WERI-Rb-1 (cell line): ENCODE measurements at regions not wholly inside any gene's neighbourhood (a gene's known extent, or its start where the extent isn't known, plus 50 kb on each side); places are given as distances from the start of the nearest gene placed in this dataset.

Experiments
- DNase-seq: peaks from one replicate; pipeline ENCODE4 v3.0.0-alpha.2; 2020
- H3K27ac ChIP-seq: fragments of 250-450 bp; sonication (Bioruptor Pico); 2 replicates; pipeline ENCODE4 v1.5.1; 2020; ENCODE audit warnings: mild to moderate bottlenecking, moderate library complexity
- H3K27me3 ChIP-seq: fragments of 250-450 bp; sonication (Bioruptor Pico); 2 replicates; pipeline ENCODE4 v1.5.1; 2021; ENCODE audit warnings: mild to moderate bottlenecking, low read depth, moderate library complexity; ENCODE audit not compliant: insufficient read depth, severe bottlenecking
- H3K36me3 ChIP-seq: fragments of 250-450 bp; sonication (Bioruptor Pico); 2 replicates; pipeline ENCODE4 v1.5.1; 2020; ENCODE audit warnings: mild to moderate bottlenecking, moderate library complexity
- H3K4me3 ChIP-seq: 2 replicates; pipeline ENCODE4 v1.5.1; 2011; ENCODE audit warnings: low read depth, mild to moderate bottlenecking, control low read depth, low read length
- H3K9me3 ChIP-seq: fragments of 250-450 bp; sonication (Bioruptor Pico); 2 replicates; pipeline ENCODE4 v1.5.1; 2021; ENCODE audit warnings: mild to moderate bottlenecking, moderate library complexity; ENCODE audit not compliant: severe bottlenecking
- CTCF ChIP-seq: IDR thresholded peaks from 2 replicates; pipeline ENCODE4 v1.5.1; 2011; ENCODE audit warnings: low read depth, mild to moderate bottlenecking, control low read depth, inconsistent platforms, low read length

DNA sequence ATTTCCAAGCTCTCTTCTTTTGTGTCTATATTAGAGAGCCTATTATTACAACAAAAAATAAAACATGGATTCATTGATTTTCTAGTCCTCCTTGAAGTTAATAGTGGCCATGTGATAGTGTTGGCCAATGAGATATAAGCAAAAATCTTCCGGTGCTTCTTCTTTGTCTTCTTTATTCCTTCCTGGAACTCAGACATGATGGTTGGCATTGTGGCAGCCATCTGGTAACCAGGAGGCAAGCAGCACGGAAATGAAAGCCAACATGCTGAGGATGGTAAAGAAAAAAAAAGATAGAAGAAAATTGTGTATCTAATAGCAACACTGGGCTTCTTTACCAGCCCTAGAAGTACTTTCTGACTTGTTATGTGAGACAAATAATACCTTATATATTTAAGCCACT lies 50.8 kb upstream of the SEL1L start:
- no peak for TF ChIP-seq CTCF
- no peaks in the 10 kb centered on the region for H3K27me3 ChIP-seq
- DNase-seq, result no peak
- no peaks in the 10 kb centered on the region for H3K36me3 ChIP-seq
- no peak overlapping the region for H3K4me3 ChIP-seq
- no peak overlapping the region for H3K27ac ChIP-seq
- no peaks in the 10 kb centered on the region for H3K9me3 ChIP-seq

- TF ChIP-seq CTCF, result no peak
- no peak overlapping the region for H3K4me3 ChIP-seq
- H3K9me3 ChIP-seq, result no peaks in the 10 kb centered on the region
- H3K36me3 ChIP-seq, result no peaks in the 10 kb centered on the region
- no peak overlapping the region for H3K27ac ChIP-seq
- DNase-seq, result no peak
- no peaks in the 10 kb centered on the region for H3K27me3 ChIP-seq
Measured at GRCh38 chr14:81589381-81590065, 55.9 kb upstream of the SEL1L start.

DNA sequence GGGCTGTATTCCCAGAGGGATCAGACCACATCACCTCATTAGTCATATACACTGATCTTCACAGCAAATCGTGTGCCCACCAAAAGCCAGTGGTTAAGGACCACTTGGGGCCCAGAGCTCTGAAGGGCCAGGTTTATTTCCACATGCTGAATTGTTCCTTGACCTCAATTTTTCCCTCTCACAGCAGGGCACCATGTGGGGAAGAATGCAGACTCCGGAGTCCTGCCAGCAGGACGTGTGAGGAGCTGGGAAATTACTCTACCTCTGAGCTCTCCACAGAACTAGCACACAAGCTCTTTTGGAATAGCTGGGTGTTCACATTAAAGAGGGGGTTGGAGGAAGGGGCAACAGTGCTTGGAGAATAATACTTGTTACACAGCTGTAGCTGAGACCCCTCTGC lies 57.6 kb upstream of the SEL1L start:
- Histone ChIP-seq H3K9me3 (no peaks in the 10 kb centered on the region), H3K27me3 (no peaks in the 10 kb centered on the region), H3K4me3 (no peak overlapping the region)

DNA sequence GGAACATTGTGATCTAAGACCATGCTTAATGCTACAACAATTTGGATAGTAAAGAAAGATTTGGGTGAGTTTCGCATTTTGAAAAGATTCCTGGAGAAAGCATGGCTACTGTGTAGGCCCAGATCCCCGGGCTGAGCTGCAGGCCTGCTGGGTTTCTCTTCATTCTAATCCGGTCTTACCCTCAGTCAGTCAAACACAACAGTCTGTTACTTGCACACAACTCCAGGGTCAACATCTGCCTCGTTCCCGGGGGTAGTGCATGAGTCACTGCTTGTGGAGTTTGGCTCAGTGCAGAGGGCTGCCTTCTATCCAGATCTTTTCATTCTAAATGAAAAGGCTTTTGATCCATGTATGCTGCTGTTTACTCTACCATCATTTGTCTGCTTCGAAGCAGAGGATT lies 60.4 kb upstream of the SEL1L start:
- no peaks in the 10 kb centered on the region for H3K27me3 ChIP-seq
- H3K9me3 ChIP-seq, result no peaks in the 10 kb centered on the region
- peak overlapping the region; percentile 29; the same call in 1 of the 2 replicates for H3K27ac ChIP-seq
- no peak overlapping the region for H3K4me3 ChIP-seq
- no peak for TF ChIP-seq CTCF
- no peaks in the 10 kb centered on the region for H3K36me3 ChIP-seq
- DNase-seq, result peak; percentile 68

More for the DNA sequence above, 57.6 kb upstream of the SEL1L start:
- Histone ChIP-seq H3K27ac (no peak overlapping the region), H3K36me3 (no peaks in the 10 kb centered on the region)
- no peak for TF ChIP-seq CTCF
- no peak for DNase-seq

DNA sequence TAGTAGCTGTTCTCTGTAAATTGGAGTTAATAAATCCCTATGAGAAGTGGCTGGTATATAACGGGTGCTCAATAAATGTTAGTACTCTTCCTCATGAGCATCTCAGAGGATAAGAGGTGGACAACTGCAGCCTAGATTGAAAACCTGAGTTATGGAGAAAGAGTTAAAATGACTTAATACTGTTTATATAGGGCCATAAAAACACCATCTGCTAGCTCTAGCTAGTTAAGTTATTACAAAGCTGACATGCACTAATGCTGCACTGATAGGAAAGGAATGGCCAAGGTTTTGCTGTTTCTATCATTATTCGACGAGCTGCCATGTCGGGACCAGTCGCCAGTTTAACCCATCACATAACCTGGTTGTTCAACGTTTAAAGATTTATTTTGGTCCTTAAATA lies 72.0 kb upstream of the SEL1L start:
- no peaks in the 10 kb centered on the region for H3K27me3 ChIP-seq
- no peak overlapping the region for H3K4me3 ChIP-seq
- no peak for TF ChIP-seq CTCF
- H3K9me3 ChIP-seq, result no peaks in the 10 kb centered on the region
- no peak overlapping the region for H3K27ac ChIP-seq
- DNase-seq, result no peak
- no peaks in the 10 kb centered on the region for H3K36me3 ChIP-seq
